Activated naive CD8-positive, alpha-beta T cell treated with anti-CD3 and anti-CD28 coated beads, Interleukin-2, amount 50 U/mL, for 24 hours (primary cell): ENCODE measurements at regions not wholly inside any gene's neighbourhood (a gene's known extent, or its start where the extent isn't known, plus 50 kb on each side); places are given as distances from the start of the nearest gene placed in this dataset.

Experiments used
- ATAC-seq: fragments of 150-1000 bp; cut with Tn5 transposase; one replicate; pipeline ENCODE4 v1.10.0; 2021
- DNase-seq: peaks from one replicate; pipeline ENCODE4 v3.0.0; 2021
- H3K27ac Mint-ChIP-seq: one replicate; pipeline ENCODE4 v1.8.0; 2021; ENCODE audit warnings: mild to moderate bottlenecking, mixed read lengths
- H3K27me3 Mint-ChIP-seq: one replicate; pipeline ENCODE4 v1.8.0; 2021; ENCODE audit warnings: mixed read lengths
- H3K36me3 Mint-ChIP-seq: one replicate; pipeline ENCODE4 v1.8.0; 2021; ENCODE audit warnings: low read depth, mixed read lengths
- H3K4me1 Mint-ChIP-seq: one replicate; pipeline ENCODE4 v1.8.0; 2021; ENCODE audit warnings: mixed read lengths
- H3K4me3 Mint-ChIP-seq: one replicate; pipeline ENCODE4 v1.8.0; 2021; ENCODE audit warnings: mild to moderate bottlenecking, moderate library complexity, mixed read lengths
- H3K9me3 Mint-ChIP-seq: one replicate; pipeline ENCODE4 v1.8.0; 2021; ENCODE audit warnings: mixed read lengths

GRCh38 chr6:105896052-105896820 is 189.9 kb upstream of the PRDM1 start:
- Mint-ChIP-seq H3K4me1 (peaks cover 30% of the 10 kb centered on the region), H3K36me3 (no peaks in the 10 kb centered on the region)

DNA sequence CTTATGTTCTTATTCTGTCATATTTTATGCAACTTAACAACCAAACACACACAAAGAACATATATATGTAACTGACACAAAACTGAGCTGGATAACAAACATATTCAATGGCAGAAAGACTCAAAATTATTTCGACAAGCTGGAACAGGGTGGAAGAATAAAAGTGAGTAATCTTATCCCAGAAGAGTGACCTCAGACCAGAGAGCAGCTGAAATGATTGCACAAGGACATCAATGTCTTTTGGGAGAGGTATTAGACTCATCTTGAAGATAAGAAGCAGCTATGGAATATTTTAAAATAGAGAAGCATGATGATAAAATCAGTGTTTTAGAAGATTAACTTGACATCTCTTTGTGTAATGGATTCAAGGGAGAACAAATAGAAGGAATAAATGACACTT is 191.6 kb upstream of the PRDM1 start:
- no peak overlapping the region for H3K27ac Mint-ChIP-seq
- H3K27me3 Mint-ChIP-seq = peaks cover 15% of the 10 kb centered on the region

More at GRCh38 chr6:105896052-105896820, 189.9 kb upstream of the PRDM1 start:
- DNase-seq (no peak), ATAC-seq (no peak)
- no peaks in the 10 kb centered on the region for H3K9me3 Mint-ChIP-seq
- H3K4me3 Mint-ChIP-seq = no peak overlapping the region
- H3K27ac Mint-ChIP-seq = no peak overlapping the region
- peaks cover 22% of the 10 kb centered on the region for H3K27me3 Mint-ChIP-seq

GRCh38 chr6:105893741-105894140 is 192.4 kb upstream of the PRDM1 start:
- DNase-seq = no peak
- H3K4me1 Mint-ChIP-seq = peaks cover 13% of the 10 kb centered on the region
- no peaks in the 10 kb centered on the region for H3K9me3 Mint-ChIP-seq
- no peak overlapping the region for H3K27ac Mint-ChIP-seq
- ATAC-seq = no peak
- H3K36me3 Mint-ChIP-seq = no peaks in the 10 kb centered on the region
- H3K4me3 Mint-ChIP-seq = no peak overlapping the region
- peaks cover 11% of the 10 kb centered on the region for H3K27me3 Mint-ChIP-seq

More for the DNA sequence above, 191.6 kb upstream of the PRDM1 start:
- H3K4me3 Mint-ChIP-seq = no peak overlapping the region
- DNase-seq (no peak), ATAC-seq (no peak)
- no peaks in the 10 kb centered on the region for H3K9me3 Mint-ChIP-seq
- H3K4me1 Mint-ChIP-seq = peaks cover 17% of the 10 kb centered on the region
- no peaks in the 10 kb centered on the region for H3K36me3 Mint-ChIP-seq

DNA sequence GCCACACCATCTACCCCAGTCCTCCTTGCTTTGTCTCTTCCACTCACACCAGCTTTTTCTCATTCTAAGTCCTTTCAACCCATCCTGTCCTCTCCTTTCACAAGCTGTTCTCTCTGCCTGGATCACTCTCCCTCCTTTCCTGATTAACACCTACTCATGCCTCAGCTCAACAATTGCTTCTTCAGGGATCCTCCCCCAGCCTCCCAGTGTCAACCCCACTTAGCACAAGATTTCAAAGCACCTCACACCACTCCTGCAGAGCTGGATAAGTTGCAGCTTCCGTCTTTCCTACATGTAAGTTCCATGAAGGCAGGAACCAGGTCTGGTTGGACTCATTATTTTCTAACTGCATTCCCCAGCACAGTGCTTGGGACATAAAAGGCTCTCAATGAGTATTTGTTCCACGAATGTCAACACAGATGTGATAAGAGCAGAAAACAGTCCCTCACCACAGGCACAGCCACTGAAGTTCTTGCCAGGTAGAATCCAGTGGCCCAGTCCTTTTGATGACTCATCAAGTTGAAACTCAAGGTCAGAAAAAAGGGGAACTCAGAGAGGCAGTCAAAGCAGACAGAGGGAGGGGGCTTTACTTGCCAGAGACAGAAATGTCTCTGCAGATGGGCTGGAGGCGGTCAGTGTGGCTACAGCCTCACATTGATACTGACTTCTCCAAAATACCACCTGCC is 193.4 kb upstream of the PRDM1 start:
- DNase-seq (no peak), ATAC-seq (peak; percentile 40)
- Mint-ChIP-seq H3K4me1 (peaks cover 8% of the 10 kb centered on the region), H3K27me3 (peaks cover 11% of the 10 kb centered on the region), H3K36me3 (no peaks in the 10 kb centered on the region), H3K4me3 (no peak overlapping the region), H3K9me3 (no peaks in the 10 kb centered on the region), H3K27ac (no peak overlapping the region)

DNA sequence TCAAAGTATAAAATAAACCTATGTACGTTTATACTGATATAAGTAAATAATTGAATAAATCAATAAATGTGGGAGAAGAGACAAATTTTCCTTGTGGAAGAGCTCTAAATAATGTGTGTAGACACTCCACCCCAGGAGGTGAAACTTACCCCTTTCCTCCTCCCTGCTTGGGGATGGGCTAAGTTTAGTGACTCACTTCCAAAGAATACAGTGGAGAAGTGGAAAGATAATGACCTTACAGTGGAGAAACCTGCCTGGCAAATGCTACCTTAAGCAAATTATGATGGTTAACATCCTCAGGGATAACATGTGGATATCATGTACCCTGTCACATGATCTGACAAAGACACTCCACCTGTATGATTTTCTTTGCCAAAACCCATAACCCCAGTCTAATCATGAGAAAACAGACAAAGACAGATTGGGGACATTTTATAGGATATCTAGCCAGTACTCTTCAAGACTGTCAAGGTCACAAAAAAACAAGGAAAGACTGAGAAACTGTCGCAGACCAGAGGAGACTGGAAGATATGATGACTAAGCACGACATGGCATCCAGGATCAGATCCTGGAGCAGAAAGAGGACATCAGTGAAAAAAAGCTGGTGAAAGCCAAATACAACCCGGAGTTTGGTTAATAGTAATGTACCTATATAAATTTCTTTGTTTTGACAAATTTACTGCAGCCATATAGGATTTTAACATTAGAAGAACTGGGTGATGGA is 195.5 kb upstream of the PRDM1 start:
- no peaks in the 10 kb centered on the region for H3K36me3 Mint-ChIP-seq
- ATAC-seq = no peak
- DNase-seq = no peak
- H3K4me1 Mint-ChIP-seq = peaks cover 20% of the 10 kb centered on the region
- no peak overlapping the region for H3K27ac Mint-ChIP-seq
- H3K4me3 Mint-ChIP-seq = no peak overlapping the region
- H3K27me3 Mint-ChIP-seq = peaks cover 18% of the 10 kb centered on the region
- no peaks in the 10 kb centered on the region for H3K9me3 Mint-ChIP-seq

DNA sequence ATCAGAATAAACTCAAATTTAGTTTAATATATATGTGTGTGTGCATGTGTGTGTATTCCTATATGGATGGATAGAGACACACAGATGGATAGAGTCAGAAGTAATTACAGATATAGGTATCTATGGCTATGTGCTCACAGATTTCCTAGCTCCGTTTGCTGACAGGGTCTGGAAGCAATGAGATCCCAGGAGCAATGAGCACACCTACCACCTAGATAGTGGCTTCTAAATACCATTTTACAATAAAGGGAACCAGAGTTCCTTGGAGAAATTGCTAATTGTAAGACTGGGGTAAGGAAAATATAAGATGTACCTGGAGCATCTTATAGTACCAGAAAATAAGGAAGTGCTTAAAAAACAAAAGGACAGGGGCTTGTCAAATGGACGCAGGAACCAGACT is 196.2 kb upstream of the PRDM1 start:
- Mint-ChIP-seq H3K4me1 (peaks cover 20% of the 10 kb centered on the region), H3K27me3 (peaks cover 17% of the 10 kb centered on the region), H3K27ac (no peak overlapping the region), H3K36me3 (no peaks in the 10 kb centered on the region), H3K4me3 (no peak overlapping the region), H3K9me3 (no peaks in the 10 kb centered on the region)
- no peak for DNase-seq
- ATAC-seq = no peak

DNA sequence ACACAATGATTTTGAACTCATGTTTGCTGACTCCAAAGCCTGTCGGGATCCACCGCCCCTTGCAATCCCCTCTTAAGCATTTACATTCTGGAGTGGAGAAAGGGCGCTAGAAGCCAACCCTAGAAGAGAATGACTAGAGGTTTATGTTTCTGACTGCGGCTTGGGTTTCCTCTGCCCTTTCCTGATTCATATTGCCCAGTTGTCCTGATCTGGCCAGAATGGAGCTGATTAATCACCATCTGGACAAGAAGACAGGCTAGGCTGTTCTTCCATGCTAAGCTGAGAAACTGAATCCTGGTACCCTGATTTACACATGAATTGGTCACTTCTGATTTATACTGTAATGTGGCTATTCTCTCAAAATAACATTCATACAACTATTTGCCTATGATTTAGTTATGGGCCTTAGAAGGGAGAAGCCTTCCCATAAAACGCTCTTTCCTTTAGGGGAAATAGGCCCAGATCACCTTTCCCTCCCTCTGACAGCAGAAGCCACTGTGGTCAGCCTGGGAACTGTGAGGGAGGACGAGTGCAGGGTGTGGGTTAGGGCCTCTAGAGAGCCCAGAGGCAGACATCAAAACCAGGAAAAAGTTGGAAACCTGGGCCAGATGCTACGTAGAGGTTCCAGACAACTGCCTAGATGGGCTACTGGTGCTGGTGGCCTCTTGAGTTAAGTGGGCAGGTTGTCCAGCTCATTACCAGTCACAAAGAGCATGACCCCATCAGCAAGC is 199.2 kb upstream of the PRDM1 start:
- DNase-seq = no peak
- ATAC-seq = no peak
- H3K4me1 Mint-ChIP-seq = peaks cover 17% of the 10 kb centered on the region
- no peaks in the 10 kb centered on the region for H3K36me3 Mint-ChIP-seq
- H3K4me3 Mint-ChIP-seq = no peak overlapping the region
- H3K9me3 Mint-ChIP-seq = no peaks in the 10 kb centered on the region
- H3K27me3 Mint-ChIP-seq = peaks cover 10% of the 10 kb centered on the region
- H3K27ac Mint-ChIP-seq = no peak overlapping the region

GRCh38 chr6:105886066-105886813 is 199.9 kb upstream of the PRDM1 start:
- no peaks in the 10 kb centered on the region for H3K9me3 Mint-ChIP-seq
- H3K4me1 Mint-ChIP-seq = peaks cover 17% of the 10 kb centered on the region
- peaks cover 11% of the 10 kb centered on the region for H3K27me3 Mint-ChIP-seq
- H3K36me3 Mint-ChIP-seq = no peaks in the 10 kb centered on the region
- H3K4me3 Mint-ChIP-seq = no peak overlapping the region
- DNase-seq (no peak), ATAC-seq (no peak)
- no peak overlapping the region for H3K27ac Mint-ChIP-seq

GRCh38 chr6:105884426-105884825 is 201.7 kb upstream of the PRDM1 start:
- ATAC-seq (no peak), DNase-seq (no peak)
- H3K36me3 Mint-ChIP-seq = no peaks in the 10 kb centered on the region
- H3K4me3 Mint-ChIP-seq = no peak overlapping the region
- no peak overlapping the region for H3K27ac Mint-ChIP-seq
- H3K9me3 Mint-ChIP-seq = no peaks in the 10 kb centered on the region
- H3K4me1 Mint-ChIP-seq = peaks cover 29% of the 10 kb centered on the region
- H3K27me3 Mint-ChIP-seq = peaks cover 22% of the 10 kb centered on the region

GRCh38 chr6:105884011-105884410 is 202.1 kb upstream of the PRDM1 start:
- no peak overlapping the region for H3K4me3 Mint-ChIP-seq
- ATAC-seq (no peak), DNase-seq (no peak)
- no peak overlapping the region for H3K27ac Mint-ChIP-seq
- H3K27me3 Mint-ChIP-seq = peaks cover 25% of the 10 kb centered on the region
- no peaks in the 10 kb centered on the region for H3K9me3 Mint-ChIP-seq
- H3K36me3 Mint-ChIP-seq = no peaks in the 10 kb centered on the region
- peaks cover 32% of the 10 kb centered on the region for H3K4me1 Mint-ChIP-seq

DNA sequence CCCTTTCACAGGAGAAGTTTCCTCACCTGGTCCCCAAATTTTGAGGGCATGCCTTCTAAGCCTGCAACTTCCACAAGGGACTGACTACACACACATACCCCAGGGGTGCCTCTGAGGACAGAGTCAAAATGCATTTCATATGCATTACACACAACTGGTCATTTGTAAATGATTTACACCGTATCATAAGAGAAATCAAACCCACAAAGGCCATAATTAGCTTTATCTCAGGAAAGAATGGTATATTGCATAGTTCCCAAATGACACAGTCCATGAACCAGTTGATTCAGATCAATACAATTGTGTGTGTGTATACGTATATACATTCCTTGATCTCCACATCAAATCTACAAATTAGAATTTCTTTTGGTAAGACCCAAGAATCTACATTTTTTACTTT is 203.3 kb upstream of the PRDM1 start:
- Mint-ChIP-seq H3K4me3 (no peak overlapping the region), H3K9me3 (no peaks in the 10 kb centered on the region), H3K27ac (no peak overlapping the region), H3K27me3 (peaks cover 35% of the 10 kb centered on the region), H3K4me1 (peaks cover 31% of the 10 kb centered on the region), H3K36me3 (no peaks in the 10 kb centered on the region)
- DNase-seq (no peak), ATAC-seq (no peak)

DNA sequence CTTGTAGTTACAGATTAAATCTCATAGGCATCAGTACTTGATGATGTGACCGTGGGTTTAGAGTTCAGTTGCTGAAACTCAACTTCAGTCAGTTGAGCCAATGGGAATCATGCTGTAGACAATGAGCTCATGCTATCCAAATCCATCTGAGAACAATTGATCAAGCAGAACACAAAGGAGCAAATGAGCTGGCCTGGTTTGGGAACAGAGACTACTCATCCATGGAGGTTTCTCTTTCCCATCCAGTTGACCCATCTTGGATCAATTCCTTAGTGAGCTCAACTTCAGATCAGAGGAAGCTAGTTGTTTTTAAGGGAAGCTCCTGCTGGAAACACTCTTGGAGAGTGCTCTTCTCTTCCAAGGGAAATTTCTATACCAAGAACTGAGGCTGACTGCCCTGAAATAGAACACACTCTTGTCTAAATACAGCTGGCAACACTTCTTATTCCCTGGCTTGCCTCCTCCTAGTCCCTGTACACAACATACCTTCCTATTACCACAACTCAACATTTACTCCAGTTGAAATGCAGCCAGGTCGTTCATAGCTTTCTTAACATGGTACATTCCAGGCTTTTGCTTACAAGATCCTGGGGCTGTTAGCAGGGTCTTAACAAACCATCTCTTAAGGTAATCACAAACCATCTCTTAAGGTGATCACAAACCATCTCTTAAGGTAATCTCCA is 203.9 kb upstream of the PRDM1 start:
- Mint-ChIP-seq H3K9me3 (no peaks in the 10 kb centered on the region), H3K4me3 (no peak overlapping the region), H3K27ac (no peak overlapping the region), H3K36me3 (no peaks in the 10 kb centered on the region), H3K27me3 (peaks cover 33% of the 10 kb centered on the region), H3K4me1 (peaks cover 26% of the 10 kb centered on the region)
- DNase-seq (no peak), ATAC-seq (no peak)

- peaks cover 21% of the 10 kb centered on the region for H3K4me1 Mint-ChIP-seq
- DNase-seq (no peak), ATAC-seq (no peak)
- H3K27me3 Mint-ChIP-seq = peaks cover 30% of the 10 kb centered on the region
- no peaks in the 10 kb centered on the region for H3K9me3 Mint-ChIP-seq
- H3K4me3 Mint-ChIP-seq = no peak overlapping the region
- H3K27ac Mint-ChIP-seq = no peak overlapping the region
- no peaks in the 10 kb centered on the region for H3K36me3 Mint-ChIP-seq
Measured at GRCh38 chr6:105881608-105882007, 204.5 kb upstream of the PRDM1 start.
